IMR-90 (cell line): ENCODE measurements at regions not wholly inside any gene's neighbourhood (a gene's known extent, or its start where the extent isn't known, plus 50 kb on each side); places are given as distances from the start of the nearest gene placed in this dataset.

Experiments
- BHLHE40 ChIP-seq: fragments of 150-350 bp; IDR thresholded peaks from 2 replicates; pipeline ENCODE4 v1.6.1; 2016; ENCODE audit warnings: mild to moderate bottlenecking, low read depth, low read length
- CTCF ChIP-seq: conservative IDR thresholded peaks from 2 replicates; pipeline ENCODE4 v1.5.1; 2012; ENCODE audit warnings: mild to moderate bottlenecking, low read depth, low read length, improper control_type of control experiment

- TF ChIP-seq CTCF = no peak
- TF ChIP-seq BHLHE40 = no peak
Observed at GRCh38 chr5:6083311-6083978, 294.9 kb downstream of the MED10 start.
